K562 (cell line): ENCODE measurements at regions not wholly inside any gene's neighbourhood (a gene's known extent, or its start where the extent isn't known, plus 50 kb on each side); places are given as distances from the start of the nearest gene placed in this dataset.

Source experiments
- ATAC-seq: fragments of 200-7000 bp; cut with Tn5 transposase; 3 replicates; pipeline ENCODE4 v1.9.1; 2020; ENCODE audit warnings: moderate library complexity
- BruUV-seq: library from RNA; stranded (reverse); fragments of 400-500 nt; replicated peaks from 2 replicates; lab custom pipeline; 2021; lab: Mats Ljungman, UMichigan
- CTCF ChIA-PET: fragments of 300-600 bp; formaldehyde crosslinking; extraction: SDS; loops from one replicate; lab custom pipeline; 2021; ENCODE audit warnings: low intra/inter-chr PET ratio; lab: Yijun Ruan, JAX
- POLR2A ChIA-PET: fragments of 300-600, 350-650 bp; sonication (Branson Sonifier 250); formaldehyde crosslinking; extraction: SDS; loops from one replicate; lab custom pipeline; 2021; ENCODE audit warnings: antibody characterized with exemption, inconsistent platforms; lab: Yijun Ruan, JAX
- DNase-seq, 4 experiments: peaks; one replicate each; pipeline versions ENCODE4 v3.0.0 to v3.0.0-alpha.2; 2011 to 2018; ENCODE audit warnings: low spot score in 3 of 4, mixed read lengths in 3 of 4; ENCODE audit errors: extremely low read depth in 1 of 4
- FAIRE-seq: peaks from 2 replicates; lab custom pipeline; 2011; peaks lifted over from hg19 to GRCh38; lab: Jason Lieb, UNC
- H2AFZ ChIP-seq: 2 replicates; pipeline ENCODE4 v1.6.0; 2011; ENCODE audit warnings: low read depth, low read length, control low read depth, inconsistent platforms
- H3K27ac ChIP-seq: fragments of 200-600 bp; 3 replicates; pipeline ENCODE4 v1.8.0; 2011; ENCODE audit warnings: low read depth, mild to moderate bottlenecking, control low read depth, inconsistent platforms, low read length, moderate library complexity, mixed read lengths; ENCODE audit errors: extremely low read depth
- H3K27me3 ChIP-seq, 2 experiments: fragments of 300-600 bp in 1 of 2; 2 replicates in 1 of 2; 3 replicates in 1 of 2; pipeline versions ENCODE4 v1.6.0 to v1.8.0; 2011; ENCODE audit warnings: inconsistent platforms in 2 of 2, low read length in 2 of 2, mild to moderate bottlenecking in 1 of 2, mixed read lengths in 1 of 2, moderate library complexity in 1 of 2; ENCODE audit not compliant: control insufficient read depth in 2 of 2, insufficient read depth in 2 of 2
- H3K36me3 ChIP-seq: fragments of 300-600 bp; 3 replicates; pipeline ENCODE4 v1.8.0; 2011; ENCODE audit warnings: mild to moderate bottlenecking, low read length, inconsistent platforms; ENCODE audit not compliant: control insufficient read depth, insufficient read depth
- H3K4me1 ChIP-seq, 2 experiments: fragments of 200-600 bp in 1 of 2; replicated peaks in 1 of 2; 2 replicates in 1 of 2; 3 replicates in 1 of 2; pipeline versions ENCODE4 v1.5.1 to v1.8.0; 2011; ENCODE audit warnings: inconsistent platforms in 2 of 2, low read length in 2 of 2, mild to moderate bottlenecking in 1 of 2, mixed read lengths in 1 of 2, moderate library complexity in 1 of 2; ENCODE audit not compliant: control insufficient read depth in 2 of 2, insufficient read depth in 2 of 2
- H3K4me2 ChIP-seq: 2 replicates; pipeline ENCODE4 v1.6.1; 2011; ENCODE audit warnings: low read length, control low read depth, inconsistent platforms, mixed read lengths; ENCODE audit not compliant: insufficient read depth
- H3K4me3 ChIP-seq: fragments of 200-600 bp; sonication (generic), shearing (Covaris generic); 2 replicates; pipeline ENCODE4 v1.5.1; 2016; ENCODE audit warnings: control low read depth, inconsistent platforms
- H3K79me2 ChIP-seq: fragments of 200-600 bp; 3 replicates; pipeline ENCODE4 v1.8.0; 2011; ENCODE audit warnings: low read length, inconsistent platforms; ENCODE audit not compliant: control insufficient read depth, insufficient read depth
- H3K9ac ChIP-seq, 2 experiments: 2 replicates each; pipeline versions ENCODE4 v1.6.0 to v1.6.1; 2011; ENCODE audit warnings: low read depth in 2 of 2, low read length in 2 of 2, control low read depth in 1 of 2, inconsistent platforms in 1 of 2, mild to moderate bottlenecking in 1 of 2, mixed read lengths in 1 of 2; ENCODE audit not compliant: insufficient read depth in 1 of 2
- H3K9me1 ChIP-seq: one replicate; pipeline ENCODE4 v1.6.0; 2011; ENCODE audit warnings: inconsistent platforms, mild to moderate bottlenecking, low read length, moderate library complexity; ENCODE audit not compliant: control insufficient read depth, insufficient read depth
- H3K9me3 ChIP-seq: replicated peaks from 2 replicates; pipeline ENCODE4 v1.5.1; 2011; ENCODE audit warnings: low read depth, low read length, inconsistent platforms; ENCODE audit not compliant: control insufficient read depth, insufficient read depth
- H4K20me1 ChIP-seq: replicated peaks from 2 replicates; pipeline ENCODE4 v1.6.1; 2011; ENCODE audit warnings: low read length, inconsistent platforms, mixed read lengths; ENCODE audit not compliant: control insufficient read depth, insufficient read depth
- HDAC1 ChIP-seq, 2 experiments: fragments of 450-650 bp; IDR thresholded peaks; 2 replicates each; pipeline ENCODE4 v1.6.1; 2016 to 2017; ENCODE audit warnings: inconsistent platforms in 1 of 2, mild to moderate bottlenecking in 1 of 2, moderate library complexity in 1 of 2
- HNRNPLL ChIP-seq: fragments of 200-400 bp; formaldehyde crosslinking; IDR thresholded peaks from 2 replicates; pipeline ENCODE4 v1.6.1; 2017; ENCODE audit warnings: low read length, low read depth, mild to moderate bottlenecking; ENCODE audit not compliant: poor library complexity, severe bottlenecking
- MED1 ChIP-seq: sonication (generic); formaldehyde crosslinking; IDR thresholded peaks from 2 replicates; pipeline ENCODE4 v1.8.1; 2023; ENCODE audit warnings: missing genetic modification reagents, borderline replicate concordance
- MEF2A ChIP-seq: IDR thresholded peaks from 2 replicates; pipeline ENCODE4 v1.6.1; 2011; ENCODE audit warnings: low read depth, mild to moderate bottlenecking, low read length, moderate library complexity; ENCODE audit not compliant: control insufficient read depth
- YY1 ChIP-seq, 3 experiments: IDR thresholded peaks; 2 replicates each; pipeline ENCODE4 v1.6.1; 2011; ENCODE audit warnings: low read length in 2 of 3, mild to moderate bottlenecking in 2 of 3, moderate library complexity in 2 of 3, borderline replicate concordance in 1 of 3, control low read depth in 1 of 3, low read depth in 1 of 3; ENCODE audit not compliant: insufficient read depth in 3 of 3, insufficient replicate concordance in 2 of 3, control insufficient read depth in 1 of 3, insufficient read length in 1 of 3; ENCODE audit errors: extremely low read depth in 1 of 3
- WGBS: fragments of 100-300 bp; shearing (Covaris generic); methylation state at CpG from one replicate; pipeline ENCODE4 v1.1.6; 2016; ENCODE audit warnings: low coverage, mixed read lengths; ENCODE audit not compliant: insufficient coverage; ENCODE audit errors: missing lambda C conversion rate; 5-methylcytosine and 5-hydroxymethylcytosine counted together
- in situ Hi-C: fragments of 300-500 bp; cut with MboI; formaldehyde crosslinking; loops from 4 replicates; pipeline ENCODE4 v1.15.0; 2018; ENCODE audit warnings: inconsistent platforms, mixed read lengths
- intact Hi-C: fragments of 100-400 bp; cut with micrococcal nuclease; formaldehyde crosslinking; loops from 2 replicates; pipeline ENCODE4 v1.14.2; 2022

- Histone ChIP-seq H3K9me1 (no peaks in the 10 kb centered on the region), H3K79me2 (no peaks in the 10 kb centered on the region), H4K20me1 (no peaks in the 10 kb centered on the region), H3K27ac (no peak overlapping the region), H3K4me2 (no peak overlapping the region), H2AFZ (no peak overlapping the region), H3K36me3 (no peaks in the 10 kb centered on the region), H3K9me3 (no peaks in the 10 kb centered on the region), H3K9ac (no peak overlapping the region), H3K4me1 (no peaks in the 10 kb centered on the region), H3K27me3 (no peaks in the 10 kb centered on the region), H3K4me3 (no peak overlapping the region)
- ChIA-PET POLR2A (no interaction called here), CTCF (no interaction called here)
- in situ Hi-C loops (no loop called here), intact Hi-C loops (no loop called here)
- ATAC-seq (no peak), DNase-seq (no peak), FAIRE-seq (no peak)
- TF ChIP-seq YY1 (IDR thresholded peaks at IDR 0.05; ENCODE audit: borderline replicate concordance in 1 of 3, control insufficient read depth in 1 of 3, extremely low read depth in 1 of 3, insufficient read depth in 3 of 3, insufficient read length in 1 of 3, insufficient replicate concordance in 2 of 3, low read depth in 1 of 3, low read length in 2 of 3), result no peak
- TF ChIP-seq MEF2A, result no peak
- no peak for TF ChIP-seq HNRNPLL
- TF ChIP-seq HDAC1 (IDR thresholded peaks at IDR 0.05), result no peak
- no peak for TF ChIP-seq MED1
- BruUV-seq, result no TSS peak
- 0% methylated on average over 2 of the region's 2 CpGs for WGBS
Measured at GRCh38 chr2:16871411-16871810, 205.8 kb upstream of the CYRIA start.
